IPS-NIHi11 (cell line): ENCODE measurements at regions not wholly inside any gene's neighbourhood (a gene's known extent, or its start where the extent isn't known, plus 50 kb on each side); places are given as distances from the start of the nearest gene placed in this dataset.

Experiments used
- DNase-seq: peaks from one replicate; pipeline ENCODE4 v3.0.0; 2012; ENCODE audit warnings: mixed read lengths, low spot score

DNA sequence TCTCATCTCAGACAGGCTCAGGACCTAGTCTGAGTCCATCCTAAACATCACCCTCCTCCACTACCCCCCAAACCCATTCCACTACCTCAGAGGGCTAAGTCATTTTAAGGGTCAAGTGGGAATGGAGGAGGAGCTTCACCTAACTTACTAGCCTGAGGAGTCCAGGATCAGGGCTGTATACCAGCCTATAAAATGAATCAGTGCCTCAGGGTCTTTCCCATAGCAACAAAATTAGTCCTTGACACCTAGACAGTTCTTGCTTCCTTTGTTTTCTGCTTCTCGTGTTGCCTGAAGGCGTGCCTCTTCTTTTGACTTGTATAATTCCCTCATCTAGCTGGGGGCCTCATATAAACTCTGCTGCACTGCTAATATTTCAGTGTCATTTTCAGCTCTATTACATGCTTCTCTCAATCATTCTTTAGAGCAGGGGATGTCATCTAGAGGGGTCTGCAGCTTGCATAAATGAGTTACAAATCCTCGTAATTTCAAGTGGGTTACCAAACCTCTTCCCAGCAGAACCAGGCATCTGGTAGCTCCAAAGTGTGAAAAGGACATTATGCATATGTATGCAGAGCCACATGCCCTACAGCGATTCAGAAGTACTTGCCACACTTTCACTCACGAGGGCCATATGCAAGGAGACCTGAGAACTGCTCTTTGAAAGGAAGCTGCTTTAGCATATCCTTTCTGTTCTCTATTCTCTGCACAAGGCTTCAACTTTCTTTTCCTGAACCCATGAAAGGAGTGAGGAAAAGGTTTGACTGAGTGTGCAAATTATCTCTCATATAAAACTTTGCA, 311.7 kb upstream of the SEMA6D start:
- no peak for DNase-seq

DNA sequence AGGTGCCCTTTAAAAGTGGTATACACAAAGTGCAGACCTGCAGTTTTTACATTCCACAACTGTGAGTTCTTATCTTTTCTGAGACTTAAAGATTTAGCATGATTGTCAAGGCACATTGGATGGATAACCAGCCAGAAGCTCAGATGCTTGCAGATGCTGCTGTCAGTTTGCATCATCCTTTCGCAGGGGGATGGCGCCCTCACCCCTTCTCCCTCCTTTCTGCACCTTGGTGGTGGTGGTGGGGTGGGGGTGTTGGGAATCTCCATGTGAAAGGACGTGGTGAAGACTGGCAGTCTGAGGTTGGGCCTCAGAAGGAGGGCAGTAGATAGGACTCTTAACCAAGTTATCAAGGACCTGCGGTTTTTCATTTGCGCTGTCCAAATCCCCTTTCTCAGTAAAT, 309.6 kb upstream of the SEMA6D start:
- DNase-seq = peak; percentile 7

DNA sequence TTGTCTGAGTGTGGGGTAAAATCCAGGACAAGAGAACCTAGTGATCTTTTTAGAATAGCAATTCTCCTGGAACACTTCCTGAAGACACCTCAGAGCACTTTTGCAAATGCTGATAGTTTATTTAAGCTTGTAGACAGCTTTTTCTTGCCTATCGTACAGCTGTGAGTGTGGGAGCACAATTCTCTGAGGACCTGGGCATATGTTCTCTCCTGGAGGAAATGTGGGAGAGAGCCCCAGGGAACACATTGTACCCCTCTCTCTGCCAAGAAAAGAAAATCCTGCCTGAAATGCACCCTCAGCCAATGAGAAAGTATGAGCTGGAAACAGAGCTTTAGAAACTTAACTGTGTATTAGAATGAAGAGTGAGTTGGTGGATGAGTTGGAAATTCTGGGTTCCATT, 308.3 kb upstream of the SEMA6D start:
- DNase-seq = no peak

DNA sequence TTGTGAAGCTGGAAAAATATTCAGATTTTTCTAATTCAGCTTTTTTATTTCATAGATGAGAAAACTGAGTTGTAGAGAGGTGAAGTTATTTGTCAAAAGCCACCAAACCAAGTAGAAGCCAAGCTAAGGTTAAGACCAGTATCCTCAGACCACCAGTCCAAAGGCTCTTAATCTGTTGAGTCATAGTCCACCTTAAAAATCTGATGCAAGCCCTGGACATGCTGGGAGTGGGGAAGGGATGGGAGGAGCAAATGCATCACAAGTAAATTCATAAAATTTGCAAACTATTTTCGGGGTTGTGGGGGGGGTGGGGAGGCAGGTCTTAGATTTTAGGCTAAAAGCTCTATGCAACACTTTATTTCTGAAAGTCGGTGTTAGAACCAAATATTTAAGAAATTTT, 307.7 kb upstream of the SEMA6D start:
- no peak for DNase-seq

DNA sequence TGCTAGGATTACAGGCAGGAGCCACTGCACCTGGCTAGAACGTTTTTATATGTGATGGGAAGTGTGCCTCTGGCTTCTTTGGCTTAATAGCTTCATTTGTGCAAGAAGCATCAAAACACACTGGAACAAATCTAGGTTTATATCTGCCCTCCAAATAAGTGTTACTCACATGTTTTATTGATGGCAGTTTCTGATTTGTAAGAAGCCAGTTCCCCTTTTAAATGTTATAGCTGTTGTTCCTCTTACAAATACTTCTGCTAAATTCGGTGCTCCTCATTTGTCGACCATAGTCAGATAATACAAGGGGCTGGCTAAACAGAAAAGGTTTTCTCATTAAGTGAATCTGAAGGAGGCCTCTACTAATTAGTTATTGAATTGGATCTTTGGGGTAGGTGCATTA, 307.1 kb upstream of the SEMA6D start:
- DNase-seq = no peak

DNA sequence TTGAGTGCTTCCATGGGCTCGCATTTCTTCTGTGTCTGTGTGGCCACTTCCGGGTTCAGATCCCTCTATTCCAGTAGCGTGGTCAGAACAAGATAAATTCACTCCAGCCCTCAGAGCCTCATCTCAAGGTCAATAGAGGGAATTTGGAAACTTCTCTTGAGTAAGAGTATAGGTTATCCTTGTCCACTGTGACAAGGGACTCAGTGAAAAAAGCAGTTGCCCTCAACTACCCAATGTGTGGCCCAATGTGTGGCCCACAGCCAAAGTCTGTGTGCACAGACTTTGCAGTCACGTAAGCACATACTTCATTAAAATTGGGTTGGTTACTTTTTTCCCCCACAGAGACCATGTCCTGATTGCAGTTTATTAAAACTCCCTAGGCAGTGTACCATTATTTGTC, 305.6 kb upstream of the SEMA6D start:
- DNase-seq = no peak

DNA sequence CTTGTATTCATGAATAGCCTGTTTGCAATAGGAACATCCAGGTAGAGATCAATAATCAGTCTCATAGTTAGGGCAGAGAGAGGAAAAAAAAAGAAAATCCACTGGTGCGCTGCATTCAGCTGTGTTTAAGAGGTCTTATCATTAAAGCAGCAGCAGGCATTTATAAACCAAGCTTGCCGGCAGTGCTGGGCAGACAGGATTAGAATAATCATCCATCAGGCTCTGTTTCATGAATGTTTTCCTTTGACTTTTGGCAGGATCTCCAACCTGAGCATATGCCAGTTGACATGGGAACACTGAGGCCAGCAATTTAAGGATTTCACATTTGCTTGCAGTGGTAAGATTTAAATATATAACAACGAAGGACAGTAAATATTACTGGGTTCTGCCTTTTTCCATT, 305.2 kb upstream of the SEMA6D start:
- no peak for DNase-seq

DNA sequence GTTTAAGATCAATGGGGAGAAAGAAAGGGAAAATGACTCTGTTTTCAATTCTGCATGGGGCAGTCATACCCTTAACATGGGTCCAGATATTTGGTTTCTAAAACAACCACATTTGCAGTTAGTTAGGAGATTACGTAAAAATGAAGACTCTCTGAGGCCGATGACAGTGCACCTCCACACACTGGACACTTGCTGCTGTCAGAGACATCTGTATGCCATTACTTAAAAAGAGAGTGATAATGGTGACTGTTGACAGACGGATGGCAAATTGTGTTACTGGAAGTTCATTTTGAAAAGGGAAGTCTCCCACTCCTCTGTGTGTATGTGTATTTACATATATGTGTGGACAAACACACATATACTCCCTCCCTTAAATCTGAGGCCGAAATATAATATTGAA, 304.5 kb upstream of the SEMA6D start:
- DNase-seq = no peak

DNA sequence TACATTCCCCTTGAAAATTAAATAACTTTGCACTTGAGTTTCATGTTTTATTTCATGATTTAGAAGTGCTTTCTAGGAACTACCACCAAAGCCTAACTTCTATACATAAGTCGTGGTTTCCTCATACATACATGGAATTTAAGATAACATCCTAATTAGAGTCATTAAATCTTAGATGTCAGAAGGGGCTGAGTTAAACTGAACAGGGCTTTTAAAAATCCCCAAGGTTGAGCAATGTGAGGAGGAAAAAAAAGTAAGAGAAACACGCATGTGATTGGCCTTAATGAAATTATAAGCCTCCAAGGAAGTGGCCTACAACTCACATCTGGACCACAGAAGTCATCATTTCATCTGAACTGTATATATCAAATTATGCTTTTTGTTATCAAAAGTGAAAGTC, 303.1 kb upstream of the SEMA6D start:
- DNase-seq = no peak

DNA sequence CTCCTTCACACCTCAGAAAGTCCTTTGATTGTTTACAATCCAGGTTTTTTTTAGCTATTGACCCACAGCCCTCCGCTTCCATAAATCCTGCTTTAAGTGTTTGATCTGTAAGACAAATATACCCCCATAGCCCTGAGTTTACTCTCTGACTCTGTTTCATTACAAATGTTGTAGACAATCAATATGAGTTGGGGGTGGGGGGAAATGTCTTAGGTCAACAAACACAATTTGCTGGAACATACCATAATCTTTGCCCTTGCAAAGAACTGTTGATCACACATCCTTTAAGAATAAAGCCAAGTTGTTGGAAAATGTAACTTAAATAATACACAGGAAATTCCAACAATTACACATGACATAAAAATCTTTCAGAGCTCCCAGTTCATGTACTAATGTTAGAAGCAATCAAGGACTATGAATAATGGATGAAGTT, 301.8 kb upstream of the SEMA6D start:
- DNase-seq = no peak

DNA sequence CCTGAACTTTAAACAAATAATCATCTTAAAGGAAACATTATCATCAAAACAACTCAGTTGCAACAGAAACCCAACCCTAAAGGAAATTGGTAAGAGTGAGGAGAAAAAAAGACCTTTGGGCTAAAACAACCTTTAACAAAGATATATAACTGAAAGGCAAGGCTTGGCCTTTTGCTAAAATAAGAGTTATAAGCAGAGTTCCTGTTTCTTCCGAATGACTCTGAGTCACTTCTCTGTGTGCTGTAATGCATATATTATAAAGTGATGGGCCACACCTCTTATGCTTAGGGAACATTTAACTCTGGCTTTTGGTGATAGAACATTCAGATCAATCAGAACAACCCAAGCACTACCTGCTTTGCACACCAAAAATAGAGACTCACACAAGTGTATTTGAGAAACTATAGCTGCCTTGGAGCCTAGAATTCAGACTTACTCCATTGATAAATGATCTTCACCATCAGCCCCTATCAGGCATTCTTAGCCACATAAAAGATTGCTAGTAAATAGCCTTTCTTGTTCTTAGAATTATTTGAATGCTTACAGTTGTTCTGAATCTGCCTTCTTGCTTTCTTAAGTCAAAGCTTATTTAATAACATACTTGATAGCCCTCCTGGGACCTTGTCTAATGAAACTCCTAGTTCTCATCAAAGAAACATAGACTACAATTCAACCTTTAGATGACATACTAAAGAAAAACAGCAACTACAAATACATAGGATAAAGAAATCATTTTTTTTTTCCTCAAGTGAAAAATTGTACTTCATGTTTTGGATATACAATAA, 294.2 kb upstream of the SEMA6D start:
- no peak for DNase-seq

DNA sequence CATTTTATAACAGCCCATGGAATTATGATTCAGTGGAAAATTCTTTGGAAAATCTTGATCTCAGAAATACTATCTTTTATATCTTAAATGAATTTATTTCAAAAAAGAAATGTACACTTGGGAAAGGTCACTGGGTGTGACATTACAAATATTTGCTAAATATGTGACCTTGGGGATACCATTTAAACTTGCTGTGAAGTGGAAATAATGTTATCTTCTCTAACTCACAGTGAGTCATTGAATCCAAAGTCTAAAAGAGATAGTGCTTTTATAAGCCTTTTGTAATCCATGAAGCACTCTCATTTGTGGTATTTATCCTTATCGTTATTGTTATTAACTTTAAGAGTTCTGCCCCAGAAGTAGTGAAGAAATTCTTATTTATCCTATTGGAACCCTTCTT, 289.8 kb upstream of the SEMA6D start:
- no peak for DNase-seq

DNA sequence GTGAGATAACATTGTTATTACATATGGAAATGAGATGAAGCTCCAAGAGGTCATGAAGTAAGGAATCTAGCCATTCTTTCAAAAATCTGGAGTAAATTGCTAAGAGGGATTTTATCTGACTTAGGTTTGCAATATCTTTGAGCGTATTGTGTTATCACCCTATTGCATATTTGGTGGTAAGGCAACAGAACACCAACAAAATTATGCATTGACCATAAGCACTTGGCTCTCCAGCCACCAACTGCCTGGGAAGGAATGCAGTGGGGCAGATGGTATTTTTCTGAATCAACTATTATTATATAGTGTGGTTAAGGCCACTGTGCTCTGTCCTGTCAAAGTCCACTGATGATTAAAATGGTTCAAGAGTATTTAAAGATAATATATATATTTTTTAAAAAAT, 287.9 kb upstream of the SEMA6D start:
- DNase-seq = no peak

DNA sequence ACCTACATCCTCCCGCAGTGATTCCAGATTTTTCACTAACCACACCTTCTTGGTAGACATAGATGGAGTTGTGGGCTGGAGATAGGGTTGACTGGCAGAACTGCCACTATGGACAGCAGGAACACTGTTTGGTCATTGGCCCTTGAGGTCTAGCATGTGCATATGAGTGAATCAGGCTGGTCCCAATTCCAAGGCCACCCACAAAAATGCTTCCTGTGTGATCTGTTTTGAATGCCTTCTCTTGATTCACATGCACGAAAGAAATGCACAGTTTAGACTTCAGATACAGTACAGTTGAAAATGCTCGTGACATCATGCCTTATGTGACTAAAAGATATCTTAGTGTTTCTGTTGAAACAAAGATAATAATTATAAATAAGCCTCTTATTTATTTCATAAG, 285.8 kb upstream of the SEMA6D start:
- no peak for DNase-seq

DNA sequence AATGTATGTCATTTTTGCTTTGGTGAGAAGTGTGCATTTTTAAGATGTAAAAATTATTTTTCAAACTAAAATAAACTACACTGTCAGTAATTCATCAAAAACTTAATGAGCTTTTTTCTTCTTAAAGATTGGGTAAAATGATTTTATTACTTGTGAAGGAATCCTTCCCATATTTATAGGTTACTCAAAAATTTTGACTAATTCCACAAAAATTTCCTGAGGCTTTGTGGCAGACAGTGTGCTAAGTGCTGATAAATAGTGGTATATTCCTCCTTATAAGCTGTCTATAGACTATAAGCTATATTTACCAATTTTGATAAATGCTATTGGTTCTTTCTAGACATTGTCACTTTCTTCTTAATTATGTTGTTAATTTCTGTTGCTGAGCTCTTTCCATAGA, 284.5 kb upstream of the SEMA6D start:
- DNase-seq = no peak

DNA sequence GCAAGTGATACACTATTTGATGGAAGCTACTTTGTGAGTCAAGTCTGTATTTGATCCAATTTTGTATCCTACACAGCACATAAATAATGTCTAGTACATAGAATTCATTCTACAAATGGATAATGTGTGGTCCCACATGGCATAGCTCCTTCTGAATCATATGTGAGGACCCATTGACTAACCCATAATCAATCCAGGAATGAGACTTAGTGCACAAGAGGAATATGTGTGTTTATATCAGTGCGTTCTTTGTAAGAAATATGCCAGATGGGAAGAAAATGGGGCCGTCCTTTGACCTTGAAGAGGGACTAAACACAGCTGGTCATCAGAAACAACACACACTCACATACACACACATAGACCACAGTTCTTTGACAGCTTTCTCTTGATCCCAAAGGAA, 282.7 kb upstream of the SEMA6D start:
- no peak for DNase-seq

DNA sequence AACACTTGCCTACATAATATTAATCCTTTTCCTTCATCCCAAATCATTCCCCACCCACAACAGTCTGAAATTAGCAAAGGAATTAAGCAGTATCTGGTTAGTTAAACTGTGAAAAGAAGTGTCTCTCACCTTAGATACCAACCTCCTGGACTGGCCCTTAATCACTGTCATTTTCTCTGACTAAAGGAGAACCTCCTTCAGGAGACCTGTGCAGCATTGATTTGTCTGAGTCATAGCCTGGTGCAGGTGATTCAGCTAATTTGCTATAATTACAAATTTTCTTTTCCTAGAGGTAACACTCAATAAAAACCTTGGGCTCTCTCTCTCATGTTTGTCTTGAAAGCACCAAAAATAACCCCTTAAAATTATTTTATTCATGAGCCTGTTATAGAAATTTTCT, 279.8 kb upstream of the SEMA6D start:
- no peak for DNase-seq

DNA sequence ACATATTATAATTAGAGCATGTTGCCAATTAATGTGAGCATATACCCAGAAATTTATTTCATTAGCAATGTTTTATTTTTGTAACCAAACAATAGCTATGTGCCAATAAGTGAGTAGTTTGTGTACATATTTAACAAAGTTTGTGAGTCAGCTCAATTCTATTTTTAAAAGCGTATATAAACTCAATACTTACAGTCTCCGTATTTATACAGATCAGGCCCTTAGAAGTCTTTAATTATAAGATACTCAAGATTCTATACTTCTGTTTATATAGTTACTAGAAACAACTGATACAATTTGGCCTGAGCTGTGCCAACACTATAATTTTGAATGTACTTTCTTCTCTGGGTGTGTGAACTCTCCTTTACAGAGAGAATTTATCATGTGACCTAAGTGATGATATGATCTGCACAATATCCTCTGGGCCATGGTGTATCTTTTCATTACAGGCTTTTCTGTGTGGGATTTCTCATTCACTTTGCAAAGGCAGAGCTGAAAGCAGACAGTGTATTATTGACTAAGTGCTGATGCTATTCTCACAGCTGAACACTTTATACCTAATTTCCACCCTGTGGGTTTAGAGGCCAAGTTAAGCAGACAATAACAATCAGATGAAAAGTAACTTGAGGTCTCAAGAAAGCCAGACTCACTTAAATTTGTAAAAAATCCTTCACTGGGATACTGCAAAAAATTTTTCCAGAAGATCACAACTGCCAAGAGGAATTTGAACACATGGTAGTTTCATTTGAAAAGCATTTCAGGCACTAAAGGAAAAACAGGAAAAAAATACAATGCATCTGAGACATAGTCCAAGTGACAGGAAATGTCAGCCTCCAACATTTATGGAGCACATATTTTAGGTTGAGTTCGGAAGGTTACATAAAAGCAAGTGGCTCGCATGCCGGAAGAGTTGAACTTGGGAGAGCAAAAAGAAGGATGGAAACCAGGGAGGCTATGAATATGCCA, 277.9 kb upstream of the SEMA6D start:
- no peak for DNase-seq

DNA sequence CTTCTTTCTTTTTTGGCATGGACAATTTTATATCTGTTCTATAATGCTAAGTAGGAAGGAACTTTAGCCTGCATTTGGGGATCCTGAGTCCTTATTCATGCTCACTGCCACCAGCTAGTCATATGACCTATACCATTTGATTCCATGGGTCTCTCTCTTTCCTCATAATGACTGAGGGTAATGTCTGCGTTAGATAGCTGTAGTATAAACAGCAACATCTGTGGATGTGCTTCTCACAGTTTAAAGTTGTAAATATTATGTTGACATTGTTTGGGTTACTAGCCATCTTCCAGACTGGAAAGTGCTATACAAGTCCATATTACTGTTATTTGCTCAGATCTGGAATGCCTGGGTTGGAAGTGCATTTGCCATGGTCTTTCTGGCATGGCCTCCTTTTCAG, 274.9 kb upstream of the SEMA6D start:
- DNase-seq = no peak

DNA sequence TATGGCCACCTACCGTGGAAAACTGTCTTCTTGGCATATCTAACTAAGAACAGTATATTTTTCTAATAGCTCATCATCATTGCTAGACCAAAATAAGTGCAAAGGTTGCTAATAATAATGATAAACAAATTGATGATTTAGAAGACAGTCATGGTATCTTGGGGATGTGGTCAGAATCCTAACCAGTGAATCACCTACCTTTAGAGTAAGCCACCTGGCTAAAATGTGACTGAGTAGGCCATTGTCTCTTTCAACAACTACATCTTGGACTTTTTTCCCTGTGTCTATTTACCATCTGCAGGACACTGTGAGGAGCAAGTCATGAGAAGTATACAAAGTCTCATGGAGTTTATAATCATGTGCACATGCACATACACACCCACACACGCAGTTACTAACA, 273.5 kb upstream of the SEMA6D start:
- no peak for DNase-seq

DNA sequence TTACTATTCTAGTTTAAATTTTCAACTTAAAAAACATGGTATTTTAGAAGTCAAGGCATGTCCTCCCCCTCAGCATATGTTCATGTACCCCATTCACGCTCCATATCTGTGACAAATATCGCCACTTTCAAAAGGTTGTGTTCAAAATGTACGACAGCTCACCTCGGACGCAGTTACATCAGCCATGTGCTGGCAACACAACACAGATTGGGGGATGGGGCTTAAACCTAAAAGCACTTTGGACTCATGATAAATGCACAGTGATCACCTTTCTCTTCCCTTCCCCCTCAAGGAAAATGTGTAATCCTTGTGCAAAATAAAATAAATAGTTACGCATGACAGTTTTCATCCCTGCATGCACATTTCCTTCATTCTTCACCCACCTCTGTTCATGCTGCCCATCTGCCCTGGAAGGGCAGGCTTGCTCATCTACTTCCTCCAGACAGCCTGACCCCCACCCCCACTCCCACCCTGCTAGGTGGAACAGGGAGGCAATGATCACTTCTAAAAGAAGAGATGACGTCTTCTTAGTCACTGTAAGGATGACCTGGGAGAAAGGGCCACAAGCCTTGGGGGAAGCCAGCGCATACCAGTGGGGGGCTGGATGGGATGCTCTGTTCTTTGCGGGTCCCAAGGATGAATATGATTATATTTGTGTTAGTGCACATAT, 271.4 kb upstream of the SEMA6D start:
- no peak for DNase-seq
